ENCODE measurements at regions not wholly inside any gene's neighbourhood (a gene's known extent, or its start where the extent isn't known, plus 50 kb on each side); places are given as distances from the start of the nearest gene placed in this dataset.
A peak's percentile ranks its signal among the peaks of the same experiment; 100 is the strongest.
"Not testable (repeated sequence)": the region's sequence is repeated elsewhere in the genome, so short reads cannot be mapped to it uniquely, and the experiment has no call there.

DNA sequence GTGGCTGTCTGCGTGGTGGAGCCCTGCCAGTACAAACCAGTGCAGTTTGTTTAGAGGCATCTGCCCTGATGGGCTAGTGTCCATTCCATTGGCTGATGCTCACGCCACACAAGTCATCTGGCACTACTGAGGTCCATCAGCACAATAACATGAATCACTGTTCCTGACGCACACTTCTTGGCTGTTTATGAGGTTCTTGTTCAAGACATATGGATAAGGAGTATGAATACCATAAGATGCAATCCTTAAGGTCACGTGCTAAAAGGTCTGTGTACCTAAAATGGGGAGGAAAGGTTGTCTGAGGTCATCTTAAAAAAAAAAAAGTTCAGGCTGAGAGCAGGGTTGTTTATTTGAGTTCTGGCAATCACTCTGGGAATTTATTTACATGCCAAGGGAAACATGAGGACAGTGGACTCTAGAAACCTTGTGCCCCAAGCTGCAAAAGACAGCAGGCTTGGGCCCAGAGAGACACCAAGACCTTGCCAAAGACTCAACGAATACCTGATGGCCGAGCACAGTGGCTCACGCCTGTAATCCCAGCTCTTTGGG, 54.1 kb upstream of the SHLD1 start:
- peaks cover 8 to 20% of the 10 kb centered on the region in 2 donors for H3K4me1 ChIP-seq (ENCODE audit: control insufficient read depth in 2 of 2, insufficient read depth in 2 of 2, low read length in 2 of 2)
- 98% methylated on average over 7 of the region's 7 CpGs for WGBS
- no peaks in the 10 kb centered on the region for H3K27me3 ChIP-seq (ENCODE audit: control insufficient read depth in 2 of 2, insufficient read depth in 1 of 2, low read length in 1 of 2)
- H3K36me3 ChIP-seq (ENCODE audit: control insufficient read depth in 2 of 2, insufficient read depth in 2 of 2, low read length in 1 of 2), result no peaks in the 10 kb centered on the region
- no peak overlapping the region for H3K4me3 ChIP-seq (ENCODE audit: low read length in 2 of 2)
- no peak for DNase-seq (ENCODE audit: low read depth in 6 of 9, low spot score in 9 of 9)
- H3K27ac ChIP-seq (ENCODE audit: low read depth in 1 of 2, low read length in 1 of 2), result no peak overlapping the region
- peaks cover 1 to 14% of the 10 kb centered on the region in 2 donors for H3K9me3 ChIP-seq (ENCODE audit: control insufficient read depth in 2 of 2, insufficient read depth in 1 of 2, low read length in 1 of 2)

DNA sequence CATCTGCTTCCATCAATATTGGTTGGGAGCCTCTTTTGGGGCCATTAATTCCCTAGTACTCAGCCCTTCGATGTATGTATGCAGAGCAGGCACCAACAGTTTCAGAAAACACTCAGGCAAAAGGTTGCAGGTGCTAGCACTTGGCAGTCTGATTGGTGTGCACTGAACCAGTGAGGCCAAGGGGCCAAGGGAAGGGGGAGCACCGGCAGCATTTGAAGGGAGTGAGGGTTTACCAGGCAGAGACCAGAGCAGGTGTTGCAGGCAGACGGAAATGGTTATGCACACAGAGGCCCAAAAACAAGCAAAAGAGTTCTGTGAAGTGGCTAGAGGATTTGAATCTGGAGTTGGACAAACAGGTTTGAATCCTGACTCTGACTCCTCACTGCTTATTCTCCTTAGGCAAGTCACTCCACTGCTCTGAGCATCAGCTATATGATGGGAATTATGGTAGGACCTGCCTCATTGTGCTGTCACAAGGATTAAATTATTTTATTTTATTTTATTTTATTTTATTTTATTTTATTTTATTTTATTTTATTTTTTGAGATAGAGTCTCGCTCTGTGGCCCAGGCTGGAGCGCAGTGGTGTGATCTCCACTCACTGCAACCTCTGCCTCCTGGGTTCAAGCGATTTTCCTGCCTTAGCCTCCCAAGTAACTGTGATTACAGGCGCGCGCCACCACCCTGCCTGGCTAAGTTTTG, 58.1 kb upstream of the SHLD1 start:
- H3K27ac ChIP-seq (ENCODE audit: low read depth in 1 of 2, low read length in 1 of 2), result peak overlapping the region; percentile 50 to 96
- peaks cover 1 to 12% of the 10 kb centered on the region in 2 donors for H3K9me3 ChIP-seq (ENCODE audit: control insufficient read depth in 2 of 2, insufficient read depth in 1 of 2, low read length in 1 of 2)
- peak; percentile 55 to 95 (median 81) for DNase-seq (ENCODE audit: low read depth in 6 of 9, low spot score in 9 of 9)
- no peaks in the 10 kb centered on the region for H3K27me3 ChIP-seq (ENCODE audit: control insufficient read depth in 2 of 2, insufficient read depth in 1 of 2, low read length in 1 of 2)
- H3K4me3 ChIP-seq (ENCODE audit: low read length in 2 of 2), result no peak overlapping the region
- 78% methylated on average over 9 of the region's 9 CpGs for WGBS
- H3K36me3 ChIP-seq (ENCODE audit: control insufficient read depth in 2 of 2, insufficient read depth in 2 of 2, low read length in 1 of 2), result no peaks in the 10 kb centered on the region
- H3K4me1 ChIP-seq (ENCODE audit: control insufficient read depth in 2 of 2, insufficient read depth in 2 of 2, low read length in 2 of 2), result peaks cover 8 to 35% of the 10 kb centered on the region in 2 donors

DNA sequence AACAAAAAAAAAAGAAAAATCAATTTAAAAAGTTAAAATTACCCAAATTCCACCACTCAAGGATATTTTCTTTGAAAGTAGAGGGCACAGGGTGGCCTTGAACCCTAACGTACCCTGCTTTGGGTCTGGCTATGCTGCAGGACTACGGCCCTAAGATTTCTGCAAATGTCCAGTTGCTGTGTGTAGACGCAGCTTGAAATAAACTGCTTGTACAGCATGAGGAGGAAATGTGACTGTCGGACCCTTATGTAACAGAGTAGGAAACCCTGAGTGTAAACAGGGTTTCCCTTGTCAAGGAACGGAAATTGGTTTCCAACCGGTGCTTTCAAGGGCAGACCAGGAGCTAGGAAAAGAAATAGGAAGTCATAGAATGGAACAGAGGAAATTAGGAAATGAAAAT, 60.7 kb upstream of the SHLD1 start:
- 87% methylated on average over 6 of the region's 6 CpGs for WGBS
- peaks cover 8 to 35% of the 10 kb centered on the region in 2 donors for H3K4me1 ChIP-seq (ENCODE audit: control insufficient read depth in 2 of 2, insufficient read depth in 2 of 2, low read length in 2 of 2)
- H3K27ac ChIP-seq (ENCODE audit: low read depth in 1 of 2, low read length in 1 of 2), result no peak overlapping the region

DNA sequence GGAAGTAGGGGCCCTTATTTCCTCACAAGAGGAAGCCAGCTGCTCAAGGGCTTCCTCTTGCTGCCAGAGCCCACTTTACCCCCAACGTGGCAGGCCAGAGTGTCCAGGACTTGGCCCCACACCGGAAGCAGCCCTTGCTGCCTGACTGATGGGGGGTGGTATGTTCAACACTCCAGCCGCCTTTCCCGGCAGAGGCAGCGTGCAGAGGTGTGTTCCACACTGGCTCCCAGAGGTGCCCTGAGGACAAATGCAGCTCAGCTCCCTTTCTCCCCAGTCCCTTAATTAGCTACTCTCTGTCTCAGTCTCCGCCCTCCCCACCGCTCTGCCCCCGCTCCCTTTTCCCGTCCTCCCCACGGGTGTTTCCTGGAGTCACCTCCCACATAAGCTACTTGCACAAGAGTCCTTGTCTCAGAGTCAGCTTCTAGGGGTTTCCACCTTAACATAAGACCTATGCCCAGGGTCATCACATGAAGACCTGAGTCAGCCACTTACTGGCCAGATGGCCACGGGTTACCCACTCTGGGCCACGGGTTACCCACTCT, 61.7 kb upstream of the SHLD1 start:
- Histone ChIP-seq H3K4me3 (ENCODE audit: low read length in 2 of 2) (no peak overlapping the region), H3K9me3 (ENCODE audit: control insufficient read depth in 2 of 2, insufficient read depth in 1 of 2, low read length in 1 of 2) (no peaks in the 10 kb centered on the region), H3K4me1 (ENCODE audit: control insufficient read depth in 2 of 2, insufficient read depth in 2 of 2, low read length in 2 of 2) (peaks cover 8 to 32% of the 10 kb centered on the region in 2 donors), H3K27me3 (ENCODE audit: control insufficient read depth in 2 of 2, insufficient read depth in 1 of 2, low read length in 1 of 2) (no peaks in the 10 kb centered on the region), H3K27ac (ENCODE audit: low read depth in 1 of 2, low read length in 1 of 2) (no peak overlapping the region), H3K36me3 (ENCODE audit: control insufficient read depth in 2 of 2, insufficient read depth in 2 of 2, low read length in 1 of 2) (no peaks in the 10 kb centered on the region)
- DNase-seq (ENCODE audit: low read depth in 6 of 9, low spot score in 9 of 9), result no peak
- 62% methylated on average over 12 of the region's 12 CpGs for WGBS

More for the DNA sequence above, 60.7 kb upstream of the SHLD1 start:
- Histone ChIP-seq H3K36me3 (ENCODE audit: control insufficient read depth in 2 of 2, insufficient read depth in 2 of 2, low read length in 1 of 2) (no peaks in the 10 kb centered on the region), H3K9me3 (ENCODE audit: control insufficient read depth in 2 of 2, insufficient read depth in 1 of 2, low read length in 1 of 2) (no peaks in the 10 kb centered on the region), H3K4me3 (ENCODE audit: low read length in 2 of 2) (no peak overlapping the region), H3K27me3 (ENCODE audit: control insufficient read depth in 2 of 2, insufficient read depth in 1 of 2, low read length in 1 of 2) (no peaks in the 10 kb centered on the region)
- no peak for DNase-seq (ENCODE audit: low read depth in 6 of 9, low spot score in 9 of 9)

DNA sequence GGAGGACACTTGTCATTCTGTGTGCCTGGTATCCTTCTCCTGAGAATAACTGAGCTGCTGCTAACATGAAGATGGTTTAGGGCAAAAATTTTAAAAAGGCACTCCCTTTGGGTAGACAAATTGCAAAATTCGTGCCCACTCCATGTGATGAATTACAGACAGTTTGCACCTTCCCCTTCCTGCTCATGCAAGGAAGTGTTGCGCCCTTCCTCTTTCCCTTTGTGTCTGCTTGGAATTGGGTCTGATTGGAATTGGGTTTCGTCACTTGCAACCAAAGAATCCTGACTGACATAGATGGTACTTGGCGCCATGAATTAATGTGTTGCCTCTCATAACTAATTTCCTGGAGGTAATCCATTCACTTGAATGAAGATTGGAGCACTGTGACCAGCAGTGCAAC, 62.3 kb upstream of the SHLD1 start:
- H3K27me3 ChIP-seq (ENCODE audit: control insufficient read depth in 2 of 2, insufficient read depth in 1 of 2, low read length in 1 of 2), result no peaks in the 10 kb centered on the region
- DNase-seq (ENCODE audit: low read depth in 6 of 9, low spot score in 9 of 9), result no peak
- no peak overlapping the region for H3K4me3 ChIP-seq (ENCODE audit: low read length in 2 of 2)
- peaks cover 6 to 32% of the 10 kb centered on the region in 2 donors for H3K4me1 ChIP-seq (ENCODE audit: control insufficient read depth in 2 of 2, insufficient read depth in 2 of 2, low read length in 2 of 2)
- 90% methylated on average over 4 of the region's 4 CpGs for WGBS
- no peaks in the 10 kb centered on the region for H3K9me3 ChIP-seq (ENCODE audit: control insufficient read depth in 2 of 2, insufficient read depth in 1 of 2, low read length in 1 of 2)
- no peak overlapping the region for H3K27ac ChIP-seq (ENCODE audit: low read depth in 1 of 2, low read length in 1 of 2)
- no peaks in the 10 kb centered on the region for H3K36me3 ChIP-seq (ENCODE audit: control insufficient read depth in 2 of 2, insufficient read depth in 2 of 2, low read length in 1 of 2)

DNA sequence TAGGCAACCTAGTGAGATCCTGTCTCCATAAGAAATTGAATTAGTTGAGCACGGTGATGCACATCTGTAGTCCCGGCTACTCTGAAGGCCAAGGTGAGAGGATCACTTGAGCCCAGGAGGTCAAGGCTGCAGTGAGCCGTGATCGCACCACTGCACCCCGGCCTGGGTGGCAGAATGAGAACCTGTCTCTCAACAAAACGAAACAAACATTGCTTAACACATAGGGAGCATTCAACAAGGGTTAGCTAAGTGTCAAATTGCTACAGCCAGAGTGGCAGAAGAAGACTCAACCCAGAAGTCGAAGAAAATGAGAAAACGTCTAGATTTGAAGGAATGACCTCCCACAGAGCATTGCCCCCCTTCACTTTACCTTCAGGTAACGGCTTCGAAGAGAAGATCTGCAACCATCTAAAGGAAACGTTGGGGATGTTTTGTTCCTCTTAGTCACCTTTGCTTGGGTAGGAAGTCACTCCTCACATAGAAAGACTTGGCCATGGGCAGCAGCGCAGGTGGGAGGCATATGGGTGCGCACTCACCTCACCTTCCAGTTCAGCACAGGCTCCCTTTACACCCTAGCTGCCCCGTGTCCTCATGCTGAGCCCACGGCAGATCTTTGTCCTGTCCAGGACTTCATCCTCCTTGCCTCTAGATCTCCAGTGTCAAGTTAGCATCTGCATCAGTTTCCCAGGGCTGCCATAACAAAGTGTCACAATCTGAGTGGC, 63.7 kb upstream of the SHLD1 start:
- Histone ChIP-seq H3K27me3 (ENCODE audit: control insufficient read depth in 2 of 2, insufficient read depth in 1 of 2, low read length in 1 of 2) (no peaks in the 10 kb centered on the region), H3K9me3 (ENCODE audit: control insufficient read depth in 2 of 2, insufficient read depth in 1 of 2, low read length in 1 of 2) (no peaks in the 10 kb centered on the region), H3K4me1 (ENCODE audit: control insufficient read depth in 2 of 2, insufficient read depth in 2 of 2, low read length in 2 of 2) (peaks cover under 1 to 20% of the 10 kb centered on the region in 2 donors), H3K4me3 (ENCODE audit: low read length in 2 of 2) (no peak overlapping the region), H3K27ac (ENCODE audit: low read depth in 1 of 2, low read length in 1 of 2) (no peak overlapping the region), H3K36me3 (ENCODE audit: control insufficient read depth in 2 of 2, insufficient read depth in 2 of 2, low read length in 1 of 2) (no peaks in the 10 kb centered on the region)
- WGBS, result 97% methylated on average over 15 of the region's 15 CpGs
- DNase-seq (ENCODE audit: low read depth in 6 of 9, low spot score in 9 of 9), result no peak

DNA sequence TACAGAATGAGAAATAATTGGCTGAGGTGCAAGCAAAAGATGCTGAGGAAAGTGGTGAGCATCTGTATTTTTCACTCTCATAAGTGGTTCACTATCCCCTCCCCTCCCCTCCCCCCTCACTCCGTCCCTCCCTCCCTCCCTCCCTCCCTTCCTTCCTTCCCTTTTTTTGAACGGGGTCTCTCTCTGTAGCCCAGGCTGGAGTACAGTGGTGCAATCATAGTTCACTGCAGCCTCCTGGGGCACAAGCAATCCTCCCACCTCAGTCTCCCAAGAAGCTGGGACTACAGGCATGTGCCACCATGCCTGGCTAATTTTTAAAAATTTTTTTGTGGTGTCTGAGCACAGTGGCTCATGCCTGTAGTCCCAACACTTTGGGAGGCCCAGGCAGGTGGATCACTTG, 67.6 kb upstream of the SHLD1 start:
- 0% methylated on average over 2 of the region's 2 CpGs for WGBS
- H3K4me3 ChIP-seq (ENCODE audit: low read length in 2 of 2); H3K36me3 ChIP-seq (ENCODE audit: control insufficient read depth in 2 of 2, insufficient read depth in 2 of 2, low read length in 1 of 2); H3K27ac ChIP-seq (ENCODE audit: low read depth in 1 of 2, low read length in 1 of 2); H3K9me3 ChIP-seq (ENCODE audit: control insufficient read depth in 2 of 2, insufficient read depth in 1 of 2, low read length in 1 of 2); DNase-seq (ENCODE audit: low read depth in 6 of 9, low spot score in 9 of 9); H3K4me1 ChIP-seq (ENCODE audit: control insufficient read depth in 2 of 2, insufficient read depth in 2 of 2, low read length in 2 of 2); H3K27me3 ChIP-seq (ENCODE audit: control insufficient read depth in 2 of 2, insufficient read depth in 1 of 2, low read length in 1 of 2): not testable (repeated sequence)

DNA sequence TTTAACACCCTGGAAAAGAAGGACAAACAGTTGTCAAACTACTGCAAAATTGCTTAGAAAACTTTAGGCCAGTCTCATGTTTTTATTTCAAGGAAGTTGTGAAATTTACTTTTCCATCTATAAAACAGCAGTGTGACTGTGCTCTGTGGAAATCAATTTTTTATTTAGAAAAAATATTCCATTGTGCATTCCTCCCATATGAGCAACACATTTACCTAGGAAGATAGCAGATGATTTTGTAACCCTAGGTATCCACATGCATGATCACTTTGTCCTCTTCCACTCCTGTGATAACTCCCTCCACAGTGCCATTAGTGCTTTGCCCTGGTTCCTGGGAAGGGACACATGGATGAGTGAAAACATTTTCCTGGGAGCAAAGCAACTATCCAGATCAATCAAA, 69.4 kb upstream of the GPCPD1 start:
- Histone ChIP-seq H3K27ac (ENCODE audit: low read depth in 1 of 2, low read length in 1 of 2) (no peak overlapping the region), H3K4me1 (ENCODE audit: control insufficient read depth in 2 of 2, insufficient read depth in 2 of 2, low read length in 2 of 2) (no peaks in the 10 kb centered on the region), H3K27me3 (ENCODE audit: control insufficient read depth in 2 of 2, insufficient read depth in 1 of 2, low read length in 1 of 2) (no peaks in the 10 kb centered on the region), H3K9me3 (ENCODE audit: control insufficient read depth in 2 of 2, insufficient read depth in 1 of 2, low read length in 1 of 2) (no peaks in the 10 kb centered on the region), H3K4me3 (ENCODE audit: low read length in 2 of 2) (no peak overlapping the region), H3K36me3 (ENCODE audit: control insufficient read depth in 2 of 2, insufficient read depth in 2 of 2, low read length in 1 of 2) (no peaks in the 10 kb centered on the region)
- no peak for DNase-seq (ENCODE audit: low read depth in 6 of 9, low spot score in 9 of 9)

DNA sequence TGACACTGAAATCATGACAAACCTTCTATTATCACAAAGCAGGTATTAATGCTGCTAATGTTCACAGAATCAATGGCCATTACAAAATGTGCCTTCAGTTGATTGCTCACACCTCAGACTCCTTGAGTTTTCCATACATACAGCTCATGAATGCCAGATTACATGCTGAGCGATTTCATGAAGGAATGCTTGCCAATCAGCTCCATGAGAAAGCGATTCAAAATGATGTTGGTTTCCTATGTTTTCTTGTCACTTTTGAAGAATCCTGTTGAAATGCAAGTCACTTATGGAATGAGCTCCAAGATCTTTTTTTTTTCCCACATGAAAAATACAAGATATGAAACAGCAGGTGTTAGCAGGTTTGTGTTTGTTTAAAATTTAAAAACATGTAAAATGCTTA, 68.0 kb upstream of the GPCPD1 start:
- Histone ChIP-seq H3K27me3 (ENCODE audit: control insufficient read depth in 2 of 2, insufficient read depth in 1 of 2, low read length in 1 of 2) (no peaks in the 10 kb centered on the region), H3K9me3 (ENCODE audit: control insufficient read depth in 2 of 2, insufficient read depth in 1 of 2, low read length in 1 of 2) (no peaks in the 10 kb centered on the region), H3K36me3 (ENCODE audit: control insufficient read depth in 2 of 2, insufficient read depth in 2 of 2, low read length in 1 of 2) (no peaks in the 10 kb centered on the region), H3K4me1 (ENCODE audit: control insufficient read depth in 2 of 2, insufficient read depth in 2 of 2, low read length in 2 of 2) (peaks cover 0 to 5% of the 10 kb centered on the region in 2 donors), H3K4me3 (ENCODE audit: low read length in 2 of 2) (no peak overlapping the region), H3K27ac (ENCODE audit: low read depth in 1 of 2, low read length in 1 of 2) (no peak overlapping the region)
- WGBS, result 96% methylated on average over 2 of the region's 2 CpGs
- DNase-seq (ENCODE audit: low read depth in 6 of 9, low spot score in 9 of 9), result no peak
